Activated naive CD8-positive, alpha-beta T cell (primary cell): ENCODE measurements at regions not wholly inside any gene's neighbourhood (a gene's known extent, or its start where the extent isn't known, plus 50 kb on each side); places are given as distances from the start of the nearest gene placed in this dataset.

ENCODE experiments used
- H3K27ac Mint-ChIP-seq: one replicate; pipeline ENCODE4 v1.8.0; 2021; ENCODE audit warnings: mixed read lengths
- H3K27me3 Mint-ChIP-seq: one replicate; pipeline ENCODE4 v1.8.0; 2021; ENCODE audit warnings: mixed read lengths
- H3K36me3 Mint-ChIP-seq: one replicate; pipeline ENCODE4 v1.8.0; 2021; ENCODE audit warnings: mixed read lengths
- H3K4me1 Mint-ChIP-seq: one replicate; pipeline ENCODE4 v1.8.0; 2021; ENCODE audit warnings: low read depth, mixed read lengths
- H3K4me3 Mint-ChIP-seq: one replicate; pipeline ENCODE4 v1.8.0; 2021; ENCODE audit warnings: mild to moderate bottlenecking, mixed read lengths
- H3K9me3 Mint-ChIP-seq: one replicate; pipeline ENCODE4 v1.8.0; 2021; ENCODE audit warnings: low read depth, mixed read lengths

- no peaks in the 10 kb centered on the region for H3K9me3 Mint-ChIP-seq
- peaks cover 37% of the 10 kb centered on the region for H3K4me1 Mint-ChIP-seq
- peak overlapping the region; percentile 3 for H3K4me3 Mint-ChIP-seq
- no peaks in the 10 kb centered on the region for H3K36me3 Mint-ChIP-seq
- no peaks in the 10 kb centered on the region for H3K27me3 Mint-ChIP-seq
- peak overlapping the region; percentile 62 for H3K27ac Mint-ChIP-seq
These were observed 382.4 kb downstream of the VRK1 start for GRCh38 chr14:97179573-97179972.

- H3K27ac Mint-ChIP-seq, result no peak overlapping the region
These were observed 383.4 kb downstream of the VRK1 start for GRCh38 chr14:97180304-97181200.

GRCh38 chr14:97185186-97185585 is 388.0 kb downstream of the VRK1 start:
- H3K9me3 Mint-ChIP-seq, result no peaks in the 10 kb centered on the region
- H3K27me3 Mint-ChIP-seq, result no peaks in the 10 kb centered on the region
- no peak overlapping the region for H3K4me3 Mint-ChIP-seq
- no peaks in the 10 kb centered on the region for H3K36me3 Mint-ChIP-seq
- H3K4me1 Mint-ChIP-seq, result peaks cover 11% of the 10 kb centered on the region
- no peak overlapping the region for H3K27ac Mint-ChIP-seq

More at GRCh38 chr14:97180304-97181200, 383.4 kb downstream of the VRK1 start:
- H3K9me3 Mint-ChIP-seq, result no peaks in the 10 kb centered on the region
- no peaks in the 10 kb centered on the region for H3K27me3 Mint-ChIP-seq
- peaks cover 41% of the 10 kb centered on the region for H3K4me1 Mint-ChIP-seq
- H3K4me3 Mint-ChIP-seq, result no peak overlapping the region
- H3K36me3 Mint-ChIP-seq, result no peaks in the 10 kb centered on the region

- peaks cover 4% of the 10 kb centered on the region for H3K4me1 Mint-ChIP-seq
- H3K27ac Mint-ChIP-seq, result no peak overlapping the region
- no peak overlapping the region for H3K4me3 Mint-ChIP-seq
- H3K9me3 Mint-ChIP-seq, result no peaks in the 10 kb centered on the region
- no peaks in the 10 kb centered on the region for H3K36me3 Mint-ChIP-seq
- H3K27me3 Mint-ChIP-seq, result no peaks in the 10 kb centered on the region
These were observed 390.7 kb downstream of the VRK1 start for GRCh38 chr14:97187916-97188315.

- peaks cover 2% of the 10 kb centered on the region for H3K27me3 Mint-ChIP-seq
- H3K9me3 Mint-ChIP-seq, result peaks cover 10% of the 10 kb centered on the region
- H3K36me3 Mint-ChIP-seq, result peaks cover 11% of the 10 kb centered on the region
These were observed 399.2 kb downstream of the VRK1 start for GRCh38 chr14:97196336-97196735.

GRCh38 chr14:97198813-97199212 is 401.6 kb downstream of the VRK1 start:
- Mint-ChIP-seq H3K27ac (no peak overlapping the region), H3K27me3 (peaks cover 4% of the 10 kb centered on the region), H3K36me3 (peaks cover 10% of the 10 kb centered on the region), H3K4me3 (no peak overlapping the region), H3K9me3 (peaks cover 6% of the 10 kb centered on the region), H3K4me1 (peaks cover 4% of the 10 kb centered on the region)

More at GRCh38 chr14:97196336-97196735, 399.2 kb downstream of the VRK1 start:
- Mint-ChIP-seq H3K27ac (no peak overlapping the region), H3K4me3 (no peak overlapping the region), H3K4me1 (peaks cover 4% of the 10 kb centered on the region)

GRCh38 chr14:97200245-97200644 is 403.1 kb downstream of the VRK1 start:
- no peak overlapping the region for H3K27ac Mint-ChIP-seq
- peaks cover 5% of the 10 kb centered on the region for H3K9me3 Mint-ChIP-seq
- H3K4me1 Mint-ChIP-seq, result peaks cover 4% of the 10 kb centered on the region
- peaks cover 6% of the 10 kb centered on the region for H3K27me3 Mint-ChIP-seq
- H3K36me3 Mint-ChIP-seq, result peaks cover 8% of the 10 kb centered on the region
- no peak overlapping the region for H3K4me3 Mint-ChIP-seq

GRCh38 chr14:97206916-97207315 is 409.7 kb downstream of the VRK1 start:
- Mint-ChIP-seq H3K4me3 (no peak overlapping the region), H3K36me3 (peaks cover 2% of the 10 kb centered on the region), H3K4me1 (no peaks in the 10 kb centered on the region), H3K9me3 (no peaks in the 10 kb centered on the region), H3K27ac (no peak overlapping the region), H3K27me3 (peaks cover 4% of the 10 kb centered on the region)

- Mint-ChIP-seq H3K9me3 (no peaks in the 10 kb centered on the region), H3K36me3 (no peaks in the 10 kb centered on the region), H3K4me3 (no peak overlapping the region), H3K27me3 (no peaks in the 10 kb centered on the region), H3K27ac (no peak overlapping the region), H3K4me1 (no peaks in the 10 kb centered on the region)
These were observed 413.0 kb downstream of the VRK1 start for GRCh38 chr14:97210202-97210601.

- H3K9me3 Mint-ChIP-seq, result no peaks in the 10 kb centered on the region
- H3K27ac Mint-ChIP-seq, result no peak overlapping the region
- H3K4me3 Mint-ChIP-seq, result no peak overlapping the region
- H3K27me3 Mint-ChIP-seq, result no peaks in the 10 kb centered on the region
- H3K36me3 Mint-ChIP-seq, result no peaks in the 10 kb centered on the region
- H3K4me1 Mint-ChIP-seq, result peaks cover 5% of the 10 kb centered on the region
These were observed 415.2 kb downstream of the VRK1 start for GRCh38 chr14:97212399-97212798.

- Mint-ChIP-seq H3K4me1 (peaks cover 13% of the 10 kb centered on the region), H3K27ac (no peak overlapping the region), H3K36me3 (no peaks in the 10 kb centered on the region), H3K27me3 (no peaks in the 10 kb centered on the region), H3K4me3 (no peak overlapping the region), H3K9me3 (no peaks in the 10 kb centered on the region)
These were observed 416.5 kb downstream of the VRK1 start for GRCh38 chr14:97213720-97214119.

GRCh38 chr14:97215263-97215969 is 418.2 kb downstream of the VRK1 start:
- Mint-ChIP-seq H3K36me3 (peaks cover 2% of the 10 kb centered on the region), H3K27ac (no peak overlapping the region), H3K27me3 (peaks cover 3% of the 10 kb centered on the region)

GRCh38 chr14:97217111-97217885 is 420.1 kb downstream of the VRK1 start:
- Mint-ChIP-seq H3K4me1 (peaks cover 22% of the 10 kb centered on the region), H3K9me3 (no peaks in the 10 kb centered on the region), H3K36me3 (peaks cover 2% of the 10 kb centered on the region), H3K4me3 (peak overlapping the region; percentile 86), H3K27ac (peak overlapping the region; percentile 10), H3K27me3 (peaks cover 3% of the 10 kb centered on the region)

More at GRCh38 chr14:97215263-97215969, 418.2 kb downstream of the VRK1 start:
- Mint-ChIP-seq H3K4me1 (peaks cover 22% of the 10 kb centered on the region), H3K4me3 (no peak overlapping the region), H3K9me3 (no peaks in the 10 kb centered on the region)

- H3K4me1 Mint-ChIP-seq, result peaks cover 22% of the 10 kb centered on the region
- peaks cover 3% of the 10 kb centered on the region for H3K27me3 Mint-ChIP-seq
- H3K4me3 Mint-ChIP-seq, result peak overlapping the region; percentile 86
- H3K36me3 Mint-ChIP-seq, result peaks cover 2% of the 10 kb centered on the region
- no peaks in the 10 kb centered on the region for H3K9me3 Mint-ChIP-seq
- peak overlapping the region; percentile 70 for H3K27ac Mint-ChIP-seq
These were observed 421.1 kb downstream of the VRK1 start for GRCh38 chr14:97218274-97218673.
